Neuronal stem cell (in vitro differentiated cells): ENCODE measurements at regions not wholly inside any gene's neighbourhood (a gene's known extent, or its start where the extent isn't known, plus 50 kb on each side); places are given as distances from the start of the nearest gene placed in this dataset.

Experiments
- DNase-seq: peaks from one replicate; pipeline ENCODE4 v3.0.0-alpha.2; 2013; ENCODE audit warnings: low spot score
- H2AFZ ChIP-seq: one replicate; pipeline ENCODE4 v1.6.1; 2013; ENCODE audit warnings: mild to moderate bottlenecking, low read length, inconsistent platforms
- H2AK5ac ChIP-seq: 2 replicates; pipeline ENCODE4 v1.6.1; 2013; ENCODE audit warnings: low read depth, mild to moderate bottlenecking, inconsistent platforms, low read length, moderate library complexity, mixed read lengths
- H2BK120ac ChIP-seq: 2 replicates; pipeline ENCODE4 v1.6.1; 2013; ENCODE audit warnings: low read depth, mild to moderate bottlenecking, inconsistent platforms, low read length, moderate library complexity, mixed read lengths
- H2BK12ac ChIP-seq: one replicate; pipeline ENCODE4 v1.6.1; 2013; ENCODE audit warnings: low read length, inconsistent platforms
- H2BK15ac ChIP-seq: 2 replicates; pipeline ENCODE4 v1.6.1; 2013; ENCODE audit warnings: mild to moderate bottlenecking, low read length, inconsistent platforms, mixed read lengths
- H2BK5ac ChIP-seq: one replicate; pipeline ENCODE4 v1.6.1; 2013; ENCODE audit warnings: inconsistent platforms, mild to moderate bottlenecking, low read length, moderate library complexity
- H3K14ac ChIP-seq: one replicate; pipeline ENCODE4 v1.6.1; 2013; ENCODE audit warnings: low read length, inconsistent platforms
- H3K18ac ChIP-seq: 2 replicates; pipeline ENCODE4 v1.6.1; 2013; ENCODE audit warnings: low read length, inconsistent platforms
- H3K23ac ChIP-seq: 2 replicates; pipeline ENCODE4 v1.6.1; 2013; ENCODE audit warnings: low read depth, mild to moderate bottlenecking, mixed read lengths, low read length, inconsistent platforms; ENCODE audit not compliant: poor library complexity
- H3K27ac ChIP-seq: replicated peaks from 3 replicates; pipeline ENCODE4 v1.5.1; 2013; ENCODE audit warnings: low read length, inconsistent platforms
- H3K27me3 ChIP-seq, 3 experiments: 2 replicates each; pipeline ENCODE4 v1.6.1; 2013; ENCODE audit warnings: low read length in 3 of 3, mild to moderate bottlenecking in 2 of 3, inconsistent platforms in 1 of 3, low read depth in 1 of 3, mixed read lengths in 1 of 3, moderate library complexity in 1 of 3; ENCODE audit not compliant: control insufficient read depth in 3 of 3, insufficient read depth in 3 of 3
- H3K36me3 ChIP-seq, 2 donors: replicated peaks in 1 of 2; 2 replicates each; pipeline ENCODE4 v1.6.1; 2013; ENCODE audit warnings: low read length in 2 of 2; ENCODE audit not compliant: control insufficient read depth in 2 of 2, insufficient read depth in 2 of 2
- H3K4ac ChIP-seq: 2 replicates; pipeline ENCODE4 v1.6.1; 2013; ENCODE audit warnings: inconsistent platforms, mild to moderate bottlenecking, low read length, moderate library complexity
- H3K4me1 ChIP-seq, 2 donors: 1 replicate in 1 of 2; 2 replicates in 1 of 2; pipeline ENCODE4 v1.6.1; 2013; ENCODE audit warnings: low read length in 2 of 2, low read depth in 1 of 2; ENCODE audit not compliant: control insufficient read depth in 2 of 2, insufficient read depth in 1 of 2
- H3K4me2 ChIP-seq: one replicate; pipeline ENCODE4 v1.6.1; 2013; ENCODE audit warnings: mild to moderate bottlenecking, low read length, inconsistent platforms; ENCODE audit not compliant: insufficient read depth, poor library complexity, severe bottlenecking
- H3K4me3 ChIP-seq, 2 donors: 2 replicates each; pipeline ENCODE4 v1.5.1; 2013; ENCODE audit warnings: low read length in 2 of 2, mild to moderate bottlenecking in 2 of 2, inconsistent platforms in 1 of 2, moderate library complexity in 1 of 2
- H3K79me1 ChIP-seq: one replicate; pipeline ENCODE4 v1.6.1; 2013; ENCODE audit warnings: low read depth, mild to moderate bottlenecking, inconsistent platforms, low read length, moderate library complexity
- H3K9ac ChIP-seq: one replicate; pipeline ENCODE4 v1.6.1; 2013; ENCODE audit warnings: mild to moderate bottlenecking, low read depth, low read length, inconsistent platforms; ENCODE audit not compliant: poor library complexity
- H3K9me3 ChIP-seq, 2 donors: replicated peaks in 1 of 2; 2 replicates each; pipeline versions ENCODE3 to v1.6.1; 2013; ENCODE audit warnings: low read length in 2 of 2, mild to moderate bottlenecking in 2 of 2, inconsistent platforms in 1 of 2, low read depth in 1 of 2, mixed read lengths in 1 of 2, moderate library complexity in 1 of 2; ENCODE audit not compliant: control insufficient read depth in 2 of 2, insufficient read depth in 1 of 2
- H4K8ac ChIP-seq: one replicate; pipeline ENCODE4 v1.6.1; 2013; ENCODE audit warnings: low read depth, mild to moderate bottlenecking, inconsistent platforms, low read length, moderate library complexity
- H4K91ac ChIP-seq: one replicate; pipeline ENCODE4 v1.6.1; 2013; ENCODE audit warnings: low read length, low read depth, mild to moderate bottlenecking, inconsistent platforms; ENCODE audit not compliant: poor library complexity
- WGBS, 2 donors: extraction: QIAGEN DNeasy Blood & Tissue Kit; methylation state at CpG; one replicate each; pipeline ENCODE4 v1.1.7; 2013; ENCODE audit warnings: missing lambda C conversion rate in 2 of 2, mixed read lengths in 1 of 2; ENCODE audit not compliant: insufficient read length in 2 of 2, insufficient replicate concordance in 1 of 2; ENCODE audit errors: extremely low coverage in 2 of 2; 5-methylcytosine and 5-hydroxymethylcytosine counted together

GRCh38 chr1:193662030-193662429 is 475.6 kb upstream of the B3GALT2 start:
- Histone ChIP-seq H3K9me3 (no peaks in the 10 kb centered on the region), H3K79me1 (no peaks in the 10 kb centered on the region), H3K4me1 (no peaks in the 10 kb centered on the region), H3K36me3 (no peaks in the 10 kb centered on the region), H2BK120ac (no peak overlapping the region), H3K18ac (no peak overlapping the region), H3K4me3 (no peak overlapping the region), H3K4ac (no peak overlapping the region), H3K27me3 (no peaks in the 10 kb centered on the region), H2AK5ac (no peak overlapping the region), H3K9ac (no peak overlapping the region), H2BK12ac (no peak overlapping the region), H4K91ac (no peak overlapping the region), H2AFZ (no peak overlapping the region), H4K8ac (no peak overlapping the region), H2BK15ac (no peak overlapping the region), H3K4me2 (no peak overlapping the region), H3K23ac (no peak overlapping the region), H3K14ac (no peak overlapping the region), H2BK5ac (no peak overlapping the region), H3K27ac (no peak overlapping the region)
- no peak for DNase-seq
- no CpG with 5 or more reads among the region's 2 CpGs for WGBS, 2 donors

GRCh38 chr1:193661385-193661784 is 475.0 kb upstream of the B3GALT2 start:
- Histone ChIP-seq H2BK15ac (no peak overlapping the region), H3K27ac (no peak overlapping the region), H4K91ac (no peak overlapping the region), H2BK12ac (no peak overlapping the region), H3K4ac (no peak overlapping the region), H3K79me1 (no peaks in the 10 kb centered on the region), H4K8ac (no peak overlapping the region), H3K27me3 (no peaks in the 10 kb centered on the region), H2AFZ (no peak overlapping the region), H2AK5ac (no peak overlapping the region), H3K4me2 (no peak overlapping the region), H3K9me3 (no peaks in the 10 kb centered on the region), H3K4me3 (no peak overlapping the region), H2BK120ac (no peak overlapping the region), H3K36me3 (no peaks in the 10 kb centered on the region), H3K4me1 (no peaks in the 10 kb centered on the region), H3K18ac (no peak overlapping the region), H3K9ac (no peak overlapping the region), H2BK5ac (no peak overlapping the region), H3K23ac (no peak overlapping the region), H3K14ac (no peak overlapping the region)
- WGBS, 2 donors = no CpG with 5 or more reads among the region's 1 CpG
- DNase-seq = no peak

- H2AFZ ChIP-seq = peak overlapping the region; percentile 15
- DNase-seq = no peak
- H4K8ac ChIP-seq = no peak overlapping the region
- no peaks in the 10 kb centered on the region for H3K9me3 ChIP-seq
- H3K4me1 ChIP-seq = no peaks in the 10 kb centered on the region
- no peak overlapping the region for H3K23ac ChIP-seq
- H3K14ac ChIP-seq = no peak overlapping the region
- no peak overlapping the region for H3K27ac ChIP-seq
- H2BK12ac ChIP-seq = no peak overlapping the region
- H2BK15ac ChIP-seq = no peak overlapping the region
- no peak overlapping the region for H4K91ac ChIP-seq
- H2AK5ac ChIP-seq = no peak overlapping the region
- no peaks in the 10 kb centered on the region for H3K79me1 ChIP-seq
- no peak overlapping the region for H3K4me2 ChIP-seq
- H3K18ac ChIP-seq = no peak overlapping the region
- no peak overlapping the region for H2BK120ac ChIP-seq
- no CpG with 5 or more reads among the region's 1 CpG for WGBS, 2 donors
- H3K9ac ChIP-seq = no peak overlapping the region
- no peak overlapping the region for H3K4me3 ChIP-seq
- H3K36me3 ChIP-seq = no peaks in the 10 kb centered on the region
- no peak overlapping the region for H2BK5ac ChIP-seq
- no peak overlapping the region for H3K4ac ChIP-seq
- no peaks in the 10 kb centered on the region for H3K27me3 ChIP-seq
Measured at GRCh38 chr1:193660428-193660827, 474.0 kb upstream of the B3GALT2 start.

GRCh38 chr1:193658691-193659090 is 472.3 kb upstream of the B3GALT2 start:
- no peak overlapping the region for H2AFZ ChIP-seq

More at GRCh38 chr1:193658691-193659090, 472.3 kb upstream of the B3GALT2 start:
- no peak overlapping the region for H3K18ac ChIP-seq
- peaks cover 2 to 4% of the 10 kb centered on the region in 2 donors for H3K9me3 ChIP-seq
- no peak overlapping the region for H3K23ac ChIP-seq
- no CpG with 5 or more reads among the region's 1 CpG for WGBS, 2 donors
- no peaks in the 10 kb centered on the region for H3K36me3 ChIP-seq
- H2BK15ac ChIP-seq = no peak overlapping the region
- H2BK120ac ChIP-seq = no peak overlapping the region
- DNase-seq = no peak
- no peak overlapping the region for H2AK5ac ChIP-seq
- no peaks in the 10 kb centered on the region for H3K27me3 ChIP-seq
- H3K4me1 ChIP-seq = no peaks in the 10 kb centered on the region
- H3K27ac ChIP-seq = no peak overlapping the region
- no peak overlapping the region for H3K4me3 ChIP-seq
- no peak overlapping the region for H2BK12ac ChIP-seq
- H3K9ac ChIP-seq = no peak overlapping the region
- H3K79me1 ChIP-seq = no peaks in the 10 kb centered on the region
- H4K8ac ChIP-seq = no peak overlapping the region
- H3K14ac ChIP-seq = no peak overlapping the region
- H2BK5ac ChIP-seq = no peak overlapping the region
- no peak overlapping the region for H3K4me2 ChIP-seq
- H4K91ac ChIP-seq = no peak overlapping the region
- no peak overlapping the region for H3K4ac ChIP-seq
